IMR-90 (cell line): ENCODE measurements at regions not wholly inside any gene's neighbourhood (a gene's known extent, or its start where the extent isn't known, plus 50 kb on each side); places are given as distances from the start of the nearest gene placed in this dataset.
A peak's percentile ranks its signal among the peaks of the same experiment; 100 is the strongest.

Experiments used
- ATAC-seq: fragments of 200-7000 bp; cut with Tn5 transposase; 2 replicates; pipeline ENCODE4 v1.9.1; 2020; ENCODE audit warnings: low read depth, mild to moderate bottlenecking, moderate library complexity
- BruUV-seq: library from RNA; stranded (reverse); fragments of 400-500 nt; replicated peaks from 2 replicates; lab custom pipeline; 2021; lab: Mats Ljungman, UMichigan
- CTCF ChIA-PET: fragments of 300-600 bp; formaldehyde crosslinking; extraction: SDS; loops from one replicate; lab custom pipeline; 2021; ENCODE audit warnings: antibody characterized with exemption; lab: Yijun Ruan, JAX
- POLR2A ChIA-PET: fragments of 300-600 bp; sonication (Branson Sonifier 250); formaldehyde crosslinking; loops from one replicate; lab custom pipeline; 2022; ENCODE audit warnings: antibody characterized with exemption; ENCODE audit not compliant: unreplicated experiment; lab: Charles Lee
- DNase-seq: peaks from one replicate; pipeline ENCODE4 v3.0.0; 2013
- H2AFZ ChIP-seq: replicated peaks from 2 replicates; pipeline ENCODE3; 2013; ENCODE audit warnings: low read length, mild to moderate bottlenecking; ENCODE audit not compliant: poor library complexity
- H2AK5ac ChIP-seq: 2 replicates; pipeline ENCODE4 v1.6.1; 2013; ENCODE audit warnings: low read depth, low read length, inconsistent platforms
- H2AK9ac ChIP-seq: replicated peaks from 2 replicates; pipeline ENCODE3; 2013; ENCODE audit warnings: mild to moderate bottlenecking, low read depth, low read length, moderate library complexity; ENCODE audit not compliant: poor library complexity
- H2BK120ac ChIP-seq: 2 replicates; pipeline ENCODE4 v1.6.1; 2013; ENCODE audit warnings: low read depth, low read length, inconsistent platforms
- H2BK15ac ChIP-seq: 3 replicates; pipeline ENCODE4 v1.6.1; 2013; ENCODE audit warnings: low read depth, low read length, inconsistent platforms
- H2BK20ac ChIP-seq: 2 replicates; pipeline ENCODE4 v1.6.1; 2013; ENCODE audit warnings: low read depth, mild to moderate bottlenecking, inconsistent platforms, low read length, moderate library complexity
- H2BK5ac ChIP-seq: 2 replicates; pipeline ENCODE4 v1.6.1; 2013; ENCODE audit warnings: mild to moderate bottlenecking, low read depth, low read length, inconsistent platforms; ENCODE audit not compliant: poor library complexity, severe bottlenecking
- H3K14ac ChIP-seq: replicated peaks from 2 replicates; pipeline ENCODE4 v1.6.1; 2013; ENCODE audit warnings: low read depth, low read length, inconsistent platforms
- H3K18ac ChIP-seq: 2 replicates; pipeline ENCODE4 v1.6.1; 2013; ENCODE audit warnings: low read depth, low read length, control low read depth
- H3K23ac ChIP-seq: 2 replicates; pipeline ENCODE4 v1.6.1; 2013; ENCODE audit warnings: low read depth, low read length, inconsistent platforms
- H3K27ac ChIP-seq: 2 replicates; pipeline ENCODE4 v1.5.1; 2013; ENCODE audit warnings: mild to moderate bottlenecking, control low read depth, low read length; ENCODE audit not compliant: insufficient read depth
- H3K27me3 ChIP-seq: 2 replicates; pipeline ENCODE4 v1.6.1; 2013; ENCODE audit warnings: low read length; ENCODE audit not compliant: control insufficient read depth, insufficient read depth
- H3K36me3 ChIP-seq: 2 replicates; pipeline ENCODE4 v1.6.1; 2013; ENCODE audit warnings: low read length, mixed read lengths; ENCODE audit not compliant: control insufficient read depth, insufficient read depth
- H3K4ac ChIP-seq: 2 replicates; pipeline ENCODE4 v1.6.1; 2013; ENCODE audit warnings: low read depth, low read length, inconsistent platforms
- H3K4me1 ChIP-seq: 2 replicates; pipeline ENCODE4 v1.6.1; 2013; ENCODE audit warnings: low read length, mixed read lengths; ENCODE audit not compliant: control insufficient read depth, insufficient read depth
- H3K4me2 ChIP-seq: 2 replicates; pipeline ENCODE4 v1.6.1; 2013; ENCODE audit warnings: low read depth, mild to moderate bottlenecking, control low read depth, low read length, moderate library complexity
- H3K4me3 ChIP-seq: 2 replicates; pipeline ENCODE4 v1.5.1; 2013; ENCODE audit warnings: low read depth, mild to moderate bottlenecking, control low read depth, low read length, moderate library complexity; ENCODE audit not compliant: insufficient read depth
- H3K56ac ChIP-seq: 2 replicates; pipeline ENCODE4 v1.6.1; 2013; ENCODE audit warnings: low read length, inconsistent platforms; ENCODE audit not compliant: insufficient read depth; ENCODE audit errors: extremely low read depth
- H3K79me1 ChIP-seq, 2 experiments: 2 replicates each; pipeline ENCODE4 v1.6.1; 2013; ENCODE audit warnings: low read length in 2 of 2, inconsistent platforms in 1 of 2, low read depth in 1 of 2
- H3K9ac ChIP-seq: 2 replicates; pipeline ENCODE4 v1.6.1; 2013; ENCODE audit warnings: low read depth, low read length, control low read depth
- H3K9me1 ChIP-seq: 2 replicates; pipeline ENCODE4 v1.6.1; 2013; ENCODE audit warnings: low read length, inconsistent platforms; ENCODE audit not compliant: insufficient read depth
- H3K9me3 ChIP-seq: 2 replicates; pipeline ENCODE4 v1.6.1; 2013; ENCODE audit warnings: low read length; ENCODE audit not compliant: control insufficient read depth, insufficient read depth
- H4K20me1 ChIP-seq: 2 replicates; pipeline ENCODE4 v1.6.1; 2013; ENCODE audit warnings: low read length, inconsistent platforms; ENCODE audit not compliant: insufficient read depth
- H4K5ac ChIP-seq: 2 replicates; pipeline ENCODE4 v1.6.1; 2013; ENCODE audit warnings: mild to moderate bottlenecking, low read depth, low read length, control low read depth
- H4K8ac ChIP-seq, 2 experiments: 2 replicates each; pipeline ENCODE4 v1.6.1; 2013; ENCODE audit warnings: low read depth in 2 of 2, low read length in 2 of 2, control low read depth in 1 of 2, inconsistent platforms in 1 of 2
- H4K91ac ChIP-seq: 2 replicates; pipeline ENCODE4 v1.6.1; 2013; ENCODE audit warnings: low read depth, low read length, inconsistent platforms; ENCODE audit not compliant: insufficient read depth
- ELK1 ChIP-seq: fragments of 150-350 bp; IDR thresholded peaks from 2 replicates; pipeline ENCODE4 v1.6.1; 2016; ENCODE audit warnings: low read depth, mild to moderate bottlenecking, low read length, moderate library complexity, borderline replicate concordance
- MAFK ChIP-seq: IDR thresholded peaks from 2 replicates; pipeline ENCODE4 v1.6.1; 2012; ENCODE audit warnings: low read depth, low read length, improper control_type of control experiment
- RAD21 ChIP-seq: IDR thresholded peaks from 2 replicates; pipeline ENCODE4 v1.6.1; 2012; ENCODE audit warnings: low read length, improper control_type of control experiment
- SMC3 ChIP-seq: fragments of 150-350 bp; IDR thresholded peaks from 2 replicates; pipeline ENCODE4 v1.6.1; 2016; ENCODE audit warnings: low read depth, mild to moderate bottlenecking, antibody characterized with exemption, low read length, moderate library complexity
- WGBS, 2 experiments: methylation state at CpG; one replicate each; pipeline versions ENCODE4 v1.1.5 to v1.1.7; 2013; ENCODE audit warnings: missing lambda C conversion rate in 2 of 2; ENCODE audit not compliant: insufficient read length in 1 of 2; ENCODE audit errors: extremely low coverage in 2 of 2; 5-methylcytosine and 5-hydroxymethylcytosine counted together
- dilution Hi-C: fragments of 300-500 bp; cut with HindIII; formaldehyde crosslinking; loops from one replicate; pipeline ENCODE4 v1.14.3; 2018; ENCODE audit warnings: low sequenced_read_pairs; ENCODE audit not compliant: unreplicated experiment
- in situ Hi-C: fragments of 300-500 bp; cut with MboI; formaldehyde crosslinking; loops from 3 replicates; pipeline ENCODE4 v1.14.3; 2019; ENCODE audit warnings: low sequenced_read_pairs, inconsistent platforms, mixed read lengths
- intact Hi-C: fragments of 100-400 bp; cut with micrococcal nuclease; formaldehyde crosslinking; loops from 2 replicates; pipeline ENCODE4 v1.10.0; 2022

DNA sequence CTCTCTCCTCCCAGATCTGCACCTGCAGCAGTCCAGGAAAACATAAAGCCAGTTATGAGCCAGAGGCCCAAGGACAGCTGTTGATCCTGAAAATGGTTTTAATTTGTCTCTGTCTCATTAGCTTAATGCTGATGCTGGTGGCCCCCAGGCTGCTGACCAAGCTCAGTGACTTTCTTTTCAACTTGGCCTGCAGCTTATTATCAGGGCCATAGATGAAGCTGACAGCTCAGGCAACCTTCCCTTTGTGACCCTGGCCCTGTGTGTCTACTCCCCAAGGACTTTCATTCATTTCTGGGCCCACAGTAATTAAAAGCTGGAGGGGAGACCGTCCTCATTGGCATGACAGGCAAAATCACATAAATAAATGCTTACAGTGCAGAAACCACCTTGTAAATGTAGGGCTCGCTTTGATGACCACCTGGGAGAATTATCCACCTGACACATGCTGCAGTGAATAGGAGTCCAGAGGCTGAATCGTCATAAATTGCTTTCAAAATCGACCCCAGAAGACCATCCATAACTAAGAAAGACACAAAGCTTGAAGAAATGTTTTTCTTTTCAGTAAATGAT lies 138.5 kb downstream of the NPY start:
- Histone ChIP-seq H3K14ac (no peak overlapping the region), H3K9ac (no peak overlapping the region), H3K4me2 (no peak overlapping the region), H3K18ac (no peak overlapping the region), H3K4ac (no peak overlapping the region), H3K27ac (no peak overlapping the region), H4K20me1 (no peaks in the 10 kb centered on the region), H2BK15ac (no peak overlapping the region), H3K9me1 (no peaks in the 10 kb centered on the region), H4K91ac (no peak overlapping the region), H3K56ac (no peak overlapping the region), H2AK5ac (no peak overlapping the region), H3K4me1 (no peaks in the 10 kb centered on the region), H3K79me1 (no peaks in the 10 kb centered on the region), H3K36me3 (no peaks in the 10 kb centered on the region), H2BK5ac (no peak overlapping the region), H3K4me3 (no peak overlapping the region), H4K5ac (no peak overlapping the region), H3K23ac (no peak overlapping the region), H3K27me3 (no peaks in the 10 kb centered on the region), H3K9me3 (no peaks in the 10 kb centered on the region), H4K8ac (no peak overlapping the region), H2BK20ac (no peak overlapping the region), H2AFZ (no peak overlapping the region), H2AK9ac (no peak overlapping the region), H2BK120ac (no peak overlapping the region)
- ChIA-PET CTCF (no interaction called here), POLR2A (no interaction called here)
- dilution Hi-C loops: no loop called here
- intact Hi-C loops: no loop called here
- TF ChIP-seq MAFK: peak; percentile 66
- no peak for TF ChIP-seq RAD21
- no peak for TF ChIP-seq ELK1
- TF ChIP-seq SMC3: no peak
- ATAC-seq: no peak
- no CpG with 5 or more reads among the region's 4 CpGs for WGBS, 2 experiments
- in situ Hi-C loops: no loop called here
- no TSS peak for BruUV-seq
- no peak for DNase-seq
